ENCODE measurements at regions not wholly inside any gene's neighbourhood (a gene's known extent, or its start where the extent isn't known, plus 50 kb on each side); places are given as distances from the start of the nearest gene placed in this dataset.

- no peak for DNase-seq (ENCODE audit: low read depth, low spot score)
- CTCF ChIA-PET = interaction anchor here (1.1 kb wide), 2 partner anchors 13 to 815 kb away, joined by 6 read pairs; no protein-coding TSS in a partner anchor
- TF ChIP-seq, protein P1, sequence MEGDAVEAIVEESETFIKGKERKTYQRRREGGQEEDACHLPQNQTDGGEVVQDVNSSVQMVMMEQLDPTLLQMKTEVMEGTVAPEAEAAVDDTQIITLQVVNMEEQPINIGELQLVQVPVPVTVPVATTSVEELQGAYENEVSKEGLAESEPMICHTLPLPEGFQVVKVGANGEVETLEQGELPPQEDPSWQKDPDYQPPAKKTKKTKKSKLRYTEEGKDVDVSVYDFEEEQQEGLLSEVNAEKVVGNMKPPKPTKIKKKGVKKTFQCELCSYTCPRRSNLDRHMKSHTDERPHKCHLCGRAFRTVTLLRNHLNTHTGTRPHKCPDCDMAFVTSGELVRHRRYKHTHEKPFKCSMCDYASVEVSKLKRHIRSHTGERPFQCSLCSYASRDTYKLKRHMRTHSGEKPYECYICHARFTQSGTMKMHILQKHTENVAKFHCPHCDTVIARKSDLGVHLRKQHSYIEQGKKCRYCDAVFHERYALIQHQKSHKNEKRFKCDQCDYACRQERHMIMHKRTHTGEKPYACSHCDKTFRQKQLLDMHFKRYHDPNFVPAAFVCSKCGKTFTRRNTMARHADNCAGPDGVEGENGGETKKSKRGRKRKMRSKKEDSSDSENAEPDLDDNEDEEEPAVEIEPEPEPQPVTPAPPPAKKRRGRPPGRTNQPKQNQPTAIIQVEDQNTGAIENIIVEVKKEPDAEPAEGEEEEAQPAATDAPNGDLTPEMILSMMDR (IDR thresholded peaks at IDR 0.05; ENCODE audit: low read depth, low read length) = no peak
- no peak overlapping the region for H3K4me3 ChIP-seq (ENCODE audit: low read depth, low read length)
- no peaks in the 10 kb centered on the region for H3K9me3 ChIP-seq (ENCODE audit: control insufficient read depth, insufficient read depth, low read length)
- peaks cover 8% of the 10 kb centered on the region for H3K27me3 ChIP-seq (ENCODE audit: control insufficient read depth, insufficient read depth, low read length)
- no peak overlapping the region for H3K27ac ChIP-seq (ENCODE audit: low read depth, low read length)
- POLR2A ChIA-PET = no interaction called here
Observed at GRCh38 chr3:157618886-157619285, 115.7 kb upstream of the VEPH1 start.

GRCh38 chr3:157618075-157618760, 115.0 kb upstream of the VEPH1 start:
- H3K27ac ChIP-seq (ENCODE audit: low read depth, low read length) = no peak overlapping the region
- peaks cover 8% of the 10 kb centered on the region for H3K27me3 ChIP-seq (ENCODE audit: control insufficient read depth, insufficient read depth, low read length)
- no peak overlapping the region for H3K4me3 ChIP-seq (ENCODE audit: low read depth, low read length)
- no peaks in the 10 kb centered on the region for H3K9me3 ChIP-seq (ENCODE audit: control insufficient read depth, insufficient read depth, low read length)
- TF ChIP-seq, protein P1 (IDR thresholded peaks at IDR 0.05; ENCODE audit: low read depth, low read length) = peak; percentile 68
- peak; percentile 18 for DNase-seq (ENCODE audit: low read depth, low spot score)
- CTCF ChIA-PET = interaction anchor here (0.6 to 4.5 kb wide), 41 partner anchors 9 to 1463 kb away, joined by 3 to 42 read pairs (median 4); no protein-coding TSS in a partner anchor
- POLR2A ChIA-PET = no interaction called here

DNA sequence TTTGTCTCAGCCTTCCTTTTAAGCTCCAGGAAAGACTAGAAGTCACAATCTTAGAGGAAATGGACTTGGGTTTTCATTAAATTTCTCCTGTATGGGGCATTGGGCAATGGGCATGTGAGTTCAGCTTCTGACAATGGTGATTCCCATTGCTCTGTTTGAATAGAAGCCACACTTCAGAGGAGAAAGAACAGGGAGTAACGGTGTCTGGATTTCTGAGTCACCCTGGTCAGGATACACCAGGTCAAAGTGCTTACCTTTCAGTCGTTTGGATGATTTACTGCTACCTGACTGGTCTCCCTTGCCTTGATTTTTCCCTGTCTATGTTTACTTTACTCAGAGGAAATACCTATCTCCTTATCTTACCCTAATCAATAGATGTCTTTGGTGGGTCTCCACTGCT, 111.7 kb upstream of the VEPH1 start:
- TF ChIP-seq, protein P1 (IDR thresholded peaks at IDR 0.05; ENCODE audit: low read depth, low read length) = no peak
- ChIA-PET CTCF (interaction anchor here (1.2 to 4.5 kb wide), 2 partner anchors 9 to 820 kb away, joined by 4 to 42 read pairs; no protein-coding TSS in a partner anchor), POLR2A (no interaction called here)
- H3K4me3 ChIP-seq (ENCODE audit: low read depth, low read length) = no peak overlapping the region
- DNase-seq (ENCODE audit: low read depth, low spot score) = no peak
- H3K27ac ChIP-seq (ENCODE audit: low read depth, low read length) = no peak overlapping the region
- no peaks in the 10 kb centered on the region for H3K9me3 ChIP-seq (ENCODE audit: control insufficient read depth, insufficient read depth, low read length)
- H3K27me3 ChIP-seq (ENCODE audit: control insufficient read depth, insufficient read depth, low read length) = peaks cover 4% of the 10 kb centered on the region

- POLR2A ChIA-PET = interaction anchor here (0.7 kb wide), 1 partner anchor 498 kb away, joined by 3 read pairs; the partner anchor contains the start of gene RSRC1
- CTCF ChIA-PET = interaction anchor here (1.4 to 1.5 kb wide), 3 partner anchors 13 to 823 kb away, joined by 4 to 6 read pairs (median 5); no protein-coding TSS in a partner anchor
- TF ChIP-seq, protein P1 (IDR thresholded peaks at IDR 0.05; ENCODE audit: low read depth, low read length) = no peak
- Histone ChIP-seq H3K27me3 (ENCODE audit: control insufficient read depth, insufficient read depth, low read length) (peaks cover 2% of the 10 kb centered on the region), H3K9me3 (ENCODE audit: control insufficient read depth, insufficient read depth, low read length) (no peaks in the 10 kb centered on the region), H3K27ac (ENCODE audit: low read depth, low read length) (no peak overlapping the region), H3K4me3 (ENCODE audit: low read depth, low read length) (no peak overlapping the region)
- DNase-seq (ENCODE audit: low read depth, low spot score) = no peak
Observed at GRCh38 chr3:157611536-157612076, 108.4 kb upstream of the VEPH1 start.

All from AG04450 (cell line).